ENCODE measurements at regions not wholly inside any gene's neighbourhood (a gene's known extent, or its start where the extent isn't known, plus 50 kb on each side); places are given as distances from the start of the nearest gene placed in this dataset.

- Histone ChIP-seq H3K27ac (ENCODE audit: low read depth in 1 of 2, low read length in 1 of 2) (no peak overlapping the region), H3K9ac (ENCODE audit: insufficient read depth in 1 of 2, low read length in 2 of 2) (no peak overlapping the region), H3K4me3 (no peak overlapping the region), H3K36me3 (ENCODE audit: control insufficient read depth in 4 of 4, insufficient read depth in 4 of 4, low read length in 4 of 4) (no peaks in the 10 kb centered on the region), H3K27me3 (ENCODE audit: control insufficient read depth in 3 of 3, insufficient read depth in 3 of 3, low read length in 2 of 3) (no peaks in the 10 kb centered on the region), H3K4me1 (ENCODE audit: control insufficient read depth in 5 of 5, insufficient read depth in 5 of 5, low read length in 5 of 5) (no peaks in the 10 kb centered on the region), H3K9me3 (ENCODE audit: control insufficient read depth in 4 of 4, insufficient read depth in 3 of 4, low read length in 3 of 4) (no peaks in the 10 kb centered on the region)
- ATAC-seq (ENCODE audit: insufficient read depth, low FRiP score) (no peak), DNase-seq (no peak)
- WGBS, 2 donors: 95 to 97% methylated on average over 1 of the region's 1 CpG
- no peak for TF ChIP-seq CTCF (IDR thresholded peaks at IDR 0.05; ENCODE audit: control extremely low read depth, extremely low read depth)
Observed at GRCh38 chr2:217481577-217481976, 521.2 kb downstream of the TNS1 start.

- peaks cover 0 to 5% (median 1%) of the 10 kb centered on the region in 5 donors for H3K4me1 ChIP-seq (ENCODE audit: control insufficient read depth in 5 of 5, insufficient read depth in 5 of 5, low read length in 5 of 5)
- H3K9ac ChIP-seq (ENCODE audit: insufficient read depth in 1 of 2, low read length in 2 of 2): no peak overlapping the region
- H3K27me3 ChIP-seq (ENCODE audit: control insufficient read depth in 3 of 3, insufficient read depth in 3 of 3, low read length in 2 of 3): no peaks in the 10 kb centered on the region
- H3K4me3 ChIP-seq: no peak overlapping the region
- no peak for TF ChIP-seq CTCF (IDR thresholded peaks at IDR 0.05; ENCODE audit: control extremely low read depth, extremely low read depth)
- no peak overlapping the region for H3K27ac ChIP-seq (ENCODE audit: low read depth in 1 of 2, low read length in 1 of 2)
- H3K9me3 ChIP-seq (ENCODE audit: control insufficient read depth in 4 of 4, insufficient read depth in 3 of 4, low read length in 3 of 4): no peaks in the 10 kb centered on the region
- no peak for DNase-seq
- ATAC-seq (ENCODE audit: insufficient read depth, low FRiP score): no peak
- H3K36me3 ChIP-seq (ENCODE audit: control insufficient read depth in 4 of 4, insufficient read depth in 4 of 4, low read length in 4 of 4): no peaks in the 10 kb centered on the region
- 85 to 89% methylated on average over 4 of the region's 4 CpGs for WGBS, 2 donors
Observed at GRCh38 chr2:217479566-217479965, 523.2 kb downstream of the TNS1 start.

GRCh38 chr2:217478831-217479455 is 523.9 kb downstream of the TNS1 start:
- no peak for TF ChIP-seq CTCF (IDR thresholded peaks at IDR 0.05; ENCODE audit: control extremely low read depth, extremely low read depth)
- H3K36me3 ChIP-seq (ENCODE audit: control insufficient read depth in 4 of 4, insufficient read depth in 4 of 4, low read length in 4 of 4): no peaks in the 10 kb centered on the region
- H3K9me3 ChIP-seq (ENCODE audit: control insufficient read depth in 4 of 4, insufficient read depth in 3 of 4, low read length in 3 of 4): no peaks in the 10 kb centered on the region
- H3K27ac ChIP-seq (ENCODE audit: low read depth in 1 of 2, low read length in 1 of 2): no peak overlapping the region
- DNase-seq: no peak
- WGBS, 2 donors: 68 to 70% methylated on average over 9 of the region's 9 CpGs
- no peaks in the 10 kb centered on the region for H3K27me3 ChIP-seq (ENCODE audit: control insufficient read depth in 3 of 3, insufficient read depth in 3 of 3, low read length in 2 of 3)
- H3K4me1 ChIP-seq (ENCODE audit: control insufficient read depth in 5 of 5, insufficient read depth in 5 of 5, low read length in 5 of 5): peaks cover 0 to 5% (median 1%) of the 10 kb centered on the region in 5 donors
- no peak overlapping the region for H3K4me3 ChIP-seq
- no peak for ATAC-seq (ENCODE audit: insufficient read depth, low FRiP score)
- no peak overlapping the region for H3K9ac ChIP-seq (ENCODE audit: insufficient read depth in 1 of 2, low read length in 2 of 2)

- ATAC-seq (ENCODE audit: insufficient read depth, low FRiP score) (no peak), DNase-seq (no peak)
- H3K27me3 ChIP-seq (ENCODE audit: control insufficient read depth in 3 of 3, insufficient read depth in 3 of 3, low read length in 2 of 3): no peaks in the 10 kb centered on the region
- H3K9me3 ChIP-seq (ENCODE audit: control insufficient read depth in 4 of 4, insufficient read depth in 3 of 4, low read length in 3 of 4): no peaks in the 10 kb centered on the region
- H3K27ac ChIP-seq (ENCODE audit: low read depth in 1 of 2, low read length in 1 of 2): no peak overlapping the region
- no peak overlapping the region for H3K9ac ChIP-seq (ENCODE audit: insufficient read depth in 1 of 2, low read length in 2 of 2)
- H3K4me3 ChIP-seq: no peak overlapping the region
- TF ChIP-seq CTCF (IDR thresholded peaks at IDR 0.05; ENCODE audit: control extremely low read depth, extremely low read depth): no peak
- H3K36me3 ChIP-seq (ENCODE audit: control insufficient read depth in 4 of 4, insufficient read depth in 4 of 4, low read length in 4 of 4): no peaks in the 10 kb centered on the region
- peaks cover 0 to 5% (median 1%) of the 10 kb centered on the region in 5 donors for H3K4me1 ChIP-seq (ENCODE audit: control insufficient read depth in 5 of 5, insufficient read depth in 5 of 5, low read length in 5 of 5)
Observed at GRCh38 chr2:217477583-217477982, 525.2 kb downstream of the TNS1 start.
